SK-N-MC (cell line): ENCODE measurements at regions not wholly inside any gene's neighbourhood (a gene's known extent, or its start where the extent isn't known, plus 50 kb on each side); places are given as distances from the start of the nearest gene placed in this dataset.

Experiments used
- EZH2 ChIP-seq: fragments of 200-600 bp; sonication (generic); IDR thresholded peaks from one replicate; pipeline ENCODE4 v1.6.1; 2017; ENCODE audit warnings: antibody characterized with exemption
- POLR2AphosphoS5 ChIP-seq: IDR thresholded peaks from 2 replicates; pipeline ENCODE4 v1.6.1; 2012; ENCODE audit warnings: mild to moderate bottlenecking, low read depth, low read length, borderline replicate concordance

GRCh38 chr4:60221866-60222265 is 978.3 kb upstream of the ADGRL3 start:
- TF ChIP-seq POLR2AphosphoS5, result no peak
- TF ChIP-seq EZH2, result no peak
